Epithelial cell of proximal tubule (primary cell): ENCODE measurements at regions not wholly inside any gene's neighbourhood (a gene's known extent, or its start where the extent isn't known, plus 50 kb on each side); places are given as distances from the start of the nearest gene placed in this dataset.
"Not testable (repeated sequence)": the region's sequence is repeated elsewhere in the genome, so short reads cannot be mapped to it uniquely, and the experiment has no call there.

ENCODE experiments used
- DNase-seq: peaks from one replicate; pipeline ENCODE4 v3.0.0-alpha.2; 2011; ENCODE audit warnings: low read depth
- H3K4me3 ChIP-seq: 2 replicates; pipeline ENCODE4 v1.5.1; 2011; ENCODE audit warnings: low read depth, mild to moderate bottlenecking, low read length
- CTCF ChIP-seq: conservative IDR thresholded peaks from 2 replicates; pipeline ENCODE4 v1.5.1; 2012; ENCODE audit warnings: low read depth, mild to moderate bottlenecking, low read length

GRCh38 chr18:47387864-47388263 lies 136.4 kb upstream of the SKOR2 start:
- no peak for DNase-seq
- TF ChIP-seq CTCF: no peak
- no peak overlapping the region for H3K4me3 ChIP-seq

GRCh38 chr18:47383729-47384128 lies 132.3 kb upstream of the SKOR2 start:
- TF ChIP-seq CTCF: no peak
- no peak for DNase-seq
- H3K4me3 ChIP-seq: no peak overlapping the region

DNA sequence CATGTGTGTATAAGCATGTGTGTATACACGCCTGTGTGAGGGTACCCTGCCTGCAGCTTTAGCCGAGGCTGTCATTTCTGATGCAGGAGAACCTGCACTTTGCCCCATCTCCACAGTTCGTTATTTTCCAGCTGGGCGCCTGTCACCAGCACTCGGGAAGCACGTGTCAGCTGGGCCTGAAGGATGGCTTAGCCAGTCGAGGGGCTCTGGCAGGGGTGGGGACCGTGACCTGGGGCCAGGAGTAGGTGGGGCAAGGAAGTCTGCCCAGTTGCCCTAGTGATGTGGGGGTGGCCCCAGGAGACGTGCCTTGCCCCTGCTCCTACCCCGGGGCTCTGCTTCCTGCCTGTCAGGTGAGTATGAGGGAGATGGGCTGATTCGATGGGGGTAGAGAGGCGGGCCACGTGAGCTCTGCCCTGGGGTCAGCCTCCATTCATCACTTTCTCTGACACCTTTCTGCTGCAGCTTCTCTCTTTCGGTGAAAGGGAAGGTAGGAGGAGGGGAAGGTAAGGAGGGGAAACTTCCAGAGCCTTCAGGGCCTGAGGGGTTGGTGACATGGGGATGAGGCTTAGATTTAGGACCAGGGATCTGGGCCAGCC lies 130.6 kb upstream of the SKOR2 start:
- DNase-seq: no peak

DNA sequence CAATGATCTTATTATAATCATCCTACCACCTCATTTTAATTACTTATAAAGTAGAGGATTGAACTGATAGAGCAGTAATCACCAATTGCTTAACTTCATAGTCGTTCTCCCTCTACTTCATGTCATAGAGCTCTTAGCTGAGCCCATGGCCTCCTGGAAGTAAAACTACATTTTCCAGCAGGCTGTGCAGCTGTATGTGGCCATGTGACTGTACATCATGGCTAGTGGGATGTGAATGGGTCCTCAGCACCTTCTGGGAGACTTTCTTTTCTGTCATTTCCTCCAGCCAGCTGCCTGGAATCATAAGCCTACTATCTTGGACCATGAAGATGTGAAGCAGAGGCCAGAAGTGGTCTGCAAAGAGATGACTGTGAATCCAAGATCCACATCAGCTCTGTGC lies 128.7 kb upstream of the SKOR2 start:
- TF ChIP-seq CTCF: no peak
- H3K4me3 ChIP-seq: no peak overlapping the region
- DNase-seq: no peak

More for the DNA sequence above, 130.6 kb upstream of the SKOR2 start:
- TF ChIP-seq CTCF: no peak
- no peak overlapping the region for H3K4me3 ChIP-seq

DNA sequence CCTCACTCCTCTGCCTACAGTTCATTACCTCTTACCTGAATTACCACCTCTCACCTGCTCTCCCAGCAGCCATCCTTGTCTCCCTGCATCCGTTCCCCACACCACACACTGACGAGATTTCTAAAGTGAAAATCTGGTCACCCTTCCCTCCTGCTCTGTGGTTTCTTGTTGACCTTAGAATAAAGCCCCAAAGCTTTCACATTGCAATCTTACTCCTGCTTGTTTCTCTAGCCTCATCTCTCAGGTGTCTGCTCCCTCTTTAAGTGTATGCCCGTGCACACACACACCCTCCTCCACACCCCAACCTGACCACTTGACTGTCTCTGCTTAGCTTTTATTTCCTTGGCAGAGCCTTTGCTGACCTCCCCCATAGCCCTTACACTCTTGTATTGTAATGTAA lies 122.0 kb upstream of the SKOR2 start:
- TF ChIP-seq CTCF: no peak
- DNase-seq: no peak
- no peak overlapping the region for H3K4me3 ChIP-seq

DNA sequence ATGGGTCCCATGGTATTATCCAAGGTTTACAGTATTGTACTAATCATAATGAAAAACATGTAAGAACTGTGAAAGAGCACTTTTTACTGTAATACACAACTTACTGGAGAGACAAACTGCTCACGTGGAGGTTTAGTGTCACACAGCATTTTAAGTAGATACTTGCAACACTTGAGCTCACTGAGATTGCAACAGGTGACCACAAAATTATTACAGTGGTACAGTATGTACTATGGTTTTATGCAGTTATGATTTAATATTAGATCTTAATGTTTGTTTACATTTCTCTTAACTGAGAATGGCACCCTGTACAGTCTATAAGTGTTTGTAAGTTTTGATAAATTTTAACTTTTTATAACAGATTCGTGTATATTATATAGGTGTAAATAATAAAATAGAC lies 118.6 kb upstream of the SKOR2 start:
- TF ChIP-seq CTCF: no peak
- no peak overlapping the region for H3K4me3 ChIP-seq
- DNase-seq: no peak

GRCh38 chr18:47354061-47354460 lies 102.6 kb upstream of the SKOR2 start:
- H3K4me3 ChIP-seq, DNase-seq: not testable (repeated sequence)
